ENCODE measurements at regions not wholly inside any gene's neighbourhood (a gene's known extent, or its start where the extent isn't known, plus 50 kb on each side); places are given as distances from the start of the nearest gene placed in this dataset.

- TF ChIP-seq, protein P1, sequence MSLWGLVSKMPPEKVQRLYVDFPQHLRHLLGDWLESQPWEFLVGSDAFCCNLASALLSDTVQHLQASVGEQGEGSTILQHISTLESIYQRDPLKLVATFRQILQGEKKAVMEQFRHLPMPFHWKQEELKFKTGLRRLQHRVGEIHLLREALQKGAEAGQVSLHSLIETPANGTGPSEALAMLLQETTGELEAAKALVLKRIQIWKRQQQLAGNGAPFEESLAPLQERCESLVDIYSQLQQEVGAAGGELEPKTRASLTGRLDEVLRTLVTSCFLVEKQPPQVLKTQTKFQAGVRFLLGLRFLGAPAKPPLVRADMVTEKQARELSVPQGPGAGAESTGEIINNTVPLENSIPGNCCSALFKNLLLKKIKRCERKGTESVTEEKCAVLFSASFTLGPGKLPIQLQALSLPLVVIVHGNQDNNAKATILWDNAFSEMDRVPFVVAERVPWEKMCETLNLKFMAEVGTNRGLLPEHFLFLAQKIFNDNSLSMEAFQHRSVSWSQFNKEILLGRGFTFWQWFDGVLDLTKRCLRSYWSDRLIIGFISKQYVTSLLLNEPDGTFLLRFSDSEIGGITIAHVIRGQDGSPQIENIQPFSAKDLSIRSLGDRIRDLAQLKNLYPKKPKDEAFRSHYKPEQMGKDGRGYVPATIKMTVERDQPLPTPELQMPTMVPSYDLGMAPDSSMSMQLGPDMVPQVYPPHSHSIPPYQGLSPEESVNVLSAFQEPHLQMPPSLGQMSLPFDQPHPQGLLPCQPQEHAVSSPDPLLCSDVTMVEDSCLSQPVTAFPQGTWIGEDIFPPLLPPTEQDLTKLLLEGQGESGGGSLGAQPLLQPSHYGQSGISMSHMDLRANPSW (CRISPR knock-in tag; conservative IDR thresholded peaks at IDR 0.05; ENCODE audit: low read depth), result peak; percentile 84; the same call in 1 of the 2 replicates
- TF ChIP-seq SP1 (CRISPR knock-in tag; conservative IDR thresholded peaks at IDR 0.05) (peak; percentile 55), ZNF423 (CRISPR knock-in tag; IDR thresholded peaks at IDR 0.05) (0 out of 2 replicates have a peak, but pooled peaks have one; percentile 17), FOXK1 (CRISPR knock-in tag; IDR thresholded peaks at IDR 0.05) (peak; percentile 56), HMGXB4 (CRISPR knock-in tag; IDR thresholded peaks at IDR 0.05) (peak; percentile 77; the same call in 1 of the 2 replicates), KAT7 (CRISPR knock-in tag; IDR thresholded peaks at IDR 0.05; ENCODE audit: borderline replicate concordance) (0 out of 2 replicates have a peak, but pooled peaks have one; percentile 58), PRDM15 (CRISPR knock-in tag; IDR thresholded peaks at IDR 0.05) (peak; percentile 74)
Measured at GRCh38 chr7:65251851-65252620, 121.6 kb upstream of the ZNF92 start (continued).

- H3K27ac Mint-ChIP-seq, result no peak overlapping the region; the same call in 1 of the 2 replicates
- ATAC-seq (no peak), DNase-seq (ENCODE audit: low spot score) (no peak)
- ChIA-PET CTCF (interaction anchor here (0.6 to 2.3 kb wide), 3 partner anchors 34 to 725 kb away, joined by 3 to 7 read pairs (median 7); no protein-coding TSS in a partner anchor), POLR2A (interaction anchor here (0.7 to 1.0 kb wide), 2 partner anchors 12 to 19 kb away, joined by 3 read pairs; no protein-coding TSS in a partner anchor)
- TF ChIP-seq PRDM15 (CRISPR knock-in tag; IDR thresholded peaks at IDR 0.05) (peak; percentile 56; the same call in 1 of the 2 replicates), HMGA2 (CRISPR knock-in tag; IDR thresholded peaks at IDR 0.05) (no peak)
- TF ChIP-seq, protein P2, sequence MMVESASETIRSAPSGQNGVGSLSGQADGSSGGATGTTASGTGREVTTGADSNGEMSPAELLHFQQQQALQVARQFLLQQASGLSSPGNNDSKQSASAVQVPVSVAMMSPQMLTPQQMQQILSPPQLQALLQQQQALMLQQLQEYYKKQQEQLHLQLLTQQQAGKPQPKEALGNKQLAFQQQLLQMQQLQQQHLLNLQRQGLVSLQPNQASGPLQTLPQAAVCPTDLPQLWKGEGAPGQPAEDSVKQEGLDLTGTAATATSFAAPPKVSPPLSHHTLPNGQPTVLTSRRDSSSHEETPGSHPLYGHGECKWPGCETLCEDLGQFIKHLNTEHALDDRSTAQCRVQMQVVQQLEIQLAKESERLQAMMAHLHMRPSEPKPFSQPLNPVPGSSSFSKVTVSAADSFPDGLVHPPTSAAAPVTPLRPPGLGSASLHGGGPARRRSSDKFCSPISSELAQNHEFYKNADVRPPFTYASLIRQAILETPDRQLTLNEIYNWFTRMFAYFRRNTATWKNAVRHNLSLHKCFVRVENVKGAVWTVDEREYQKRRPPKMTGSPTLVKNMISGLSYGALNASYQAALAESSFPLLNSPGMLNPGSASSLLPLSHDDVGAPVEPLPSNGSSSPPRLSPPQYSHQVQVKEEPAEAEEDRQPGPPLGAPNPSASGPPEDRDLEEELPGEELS (CRISPR knock-in tag; IDR thresholded peaks at IDR 0.05), result no peak
- TF ChIP-seq, protein P3, sequence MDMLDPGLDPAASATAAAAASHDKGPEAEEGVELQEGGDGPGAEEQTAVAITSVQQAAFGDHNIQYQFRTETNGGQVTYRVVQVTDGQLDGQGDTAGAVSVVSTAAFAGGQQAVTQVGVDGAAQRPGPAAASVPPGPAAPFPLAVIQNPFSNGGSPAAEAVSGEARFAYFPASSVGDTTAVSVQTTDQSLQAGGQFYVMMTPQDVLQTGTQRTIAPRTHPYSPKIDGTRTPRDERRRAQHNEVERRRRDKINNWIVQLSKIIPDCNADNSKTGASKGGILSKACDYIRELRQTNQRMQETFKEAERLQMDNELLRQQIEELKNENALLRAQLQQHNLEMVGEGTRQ (CRISPR knock-in tag; IDR thresholded peaks at IDR 0.05), result no peak
- H3K4me3 Mint-ChIP-seq, result peak overlapping the region; percentile 96
- H3K27me3 Mint-ChIP-seq (ENCODE audit: low read depth), result no peaks in the 10 kb centered on the region; the same call in 1 of the 2 replicates
- no peaks in the 10 kb centered on the region for H3K36me3 Mint-ChIP-seq
- peaks cover 17% of the 10 kb centered on the region for H3K4me1 Mint-ChIP-seq
- H3K9me3 Mint-ChIP-seq, result no peaks in the 10 kb centered on the region
Measured at GRCh38 chr7:65250697-65251395, 122.8 kb upstream of the ZNF92 start.

All from WTC11 (cell line).